ENCODE measurements at regions not wholly inside any gene's neighbourhood (a gene's known extent, or its start where the extent isn't known, plus 50 kb on each side); places are given as distances from the start of the nearest gene placed in this dataset.

GRCh38 chr6:82063574-82063973, 184.0 kb downstream of the IBTK start:
- TF ChIP-seq CTCF (IDR thresholded peaks at IDR 0.05) = no peak
- no peak for TF ChIP-seq POLR2A (IDR thresholded peaks at IDR 0.05)
